HG03196 (cell line): ENCODE measurements at regions not wholly inside any gene's neighbourhood (a gene's known extent, or its start where the extent isn't known, plus 50 kb on each side); places are given as distances from the start of the nearest gene placed in this dataset.

Experiments used
- ATAC-seq: cut with Tn5 transposase; IDR thresholded peaks from one replicate; pipeline ENCODE4 v1.9.1; 2021; ENCODE audit not compliant: unreplicated experiment

- ATAC-seq = no peak
Observed at GRCh38 chr18:28960146-28960545, 783.2 kb upstream of the CDH2 start.

- no peak for ATAC-seq
Observed at GRCh38 chr18:28952339-28952738, 775.4 kb upstream of the CDH2 start.

GRCh38 chr18:28947900-28948299 lies 771.0 kb upstream of the CDH2 start:
- no peak for ATAC-seq

GRCh38 chr18:28946471-28946870 lies 769.5 kb upstream of the CDH2 start:
- no peak for ATAC-seq

- no peak for ATAC-seq
Observed at GRCh38 chr18:28922936-28923335, 746.0 kb upstream of the CDH2 start.

- no peak for ATAC-seq
Observed at GRCh38 chr18:28916456-28916855, 739.5 kb upstream of the CDH2 start.

- ATAC-seq = no peak
Observed at GRCh38 chr18:28905509-28905908, 728.6 kb upstream of the CDH2 start.

GRCh38 chr18:28904789-28905364 lies 727.9 kb upstream of the CDH2 start:
- ATAC-seq = no peak

GRCh38 chr18:28903306-28903705 lies 726.4 kb upstream of the CDH2 start:
- no peak for ATAC-seq

- no peak for ATAC-seq
Observed at GRCh38 chr18:28890791-28891190, 713.9 kb upstream of the CDH2 start.

GRCh38 chr18:28884304-28884703 lies 707.4 kb upstream of the CDH2 start:
- no peak for ATAC-seq

- no peak for ATAC-seq
Observed at GRCh38 chr18:28880856-28881255, 703.9 kb upstream of the CDH2 start.

GRCh38 chr18:28875059-28875458 lies 698.1 kb upstream of the CDH2 start:
- no peak for ATAC-seq

GRCh38 chr18:28863396-28863795 lies 686.5 kb upstream of the CDH2 start:
- no peak for ATAC-seq

GRCh38 chr18:28858248-28858647 lies 681.3 kb upstream of the CDH2 start:
- no peak for ATAC-seq

- ATAC-seq = no peak
Observed at GRCh38 chr18:28855989-28856388, 679.1 kb upstream of the CDH2 start.

GRCh38 chr18:28855524-28855923 lies 678.6 kb upstream of the CDH2 start:
- no peak for ATAC-seq

- no peak for ATAC-seq
Observed at GRCh38 chr18:28854964-28855363, 678.0 kb upstream of the CDH2 start.

- no peak for ATAC-seq
Observed at GRCh38 chr18:28846958-28847357, 670.0 kb upstream of the CDH2 start.

- ATAC-seq = no peak
Observed at GRCh38 chr18:28837100-28837499, 660.2 kb upstream of the CDH2 start.

- ATAC-seq = no peak
Observed at GRCh38 chr18:28834889-28835288, 658.0 kb upstream of the CDH2 start.

GRCh38 chr18:28831908-28832307 lies 655.0 kb upstream of the CDH2 start:
- ATAC-seq = no peak

- no peak for ATAC-seq
Observed at GRCh38 chr18:28831476-28831875, 654.5 kb upstream of the CDH2 start.

- no peak for ATAC-seq
Observed at GRCh38 chr18:28826107-28826506, 649.2 kb upstream of the CDH2 start.
